OCI-LY3 (cell line): ENCODE measurements at regions not wholly inside any gene's neighbourhood (a gene's known extent, or its start where the extent isn't known, plus 50 kb on each side); places are given as distances from the start of the nearest gene placed in this dataset.
A peak's percentile ranks its signal among the peaks of the same experiment; 100 is the strongest.

Experiments
- CTCF ChIP-seq: fragments of 200-600, 300-600 bp; sonication (generic); IDR thresholded peaks from 2 replicates; pipeline ENCODE4 v1.5.1; 2014; ENCODE audit warnings: antibody characterized with exemption, low read length, low read depth
- EZH2phosphoT487 ChIP-seq: fragments of 200-600 bp; shearing (Covaris generic); IDR thresholded peaks from 2 replicates; pipeline ENCODE4 v1.6.1; 2018; ENCODE audit warnings: antibody characterized with exemption, mixed run types, low read depth

GRCh38 chr20:53750827-53751619, 157.4 kb upstream of the ZNF217 start:
- TF ChIP-seq CTCF (0 out of 2 replicates have a peak, but pooled peaks have one; percentile 15), EZH2phosphoT487 (no peak)
